Suprapubic skin (tissue), 3 donors: ENCODE measurements at regions not wholly inside any gene's neighbourhood (a gene's known extent, or its start where the extent isn't known, plus 50 kb on each side); places are given as distances from the start of the nearest gene placed in this dataset.

ENCODE experiments used
- EP300 ChIP-seq: sonication (generic); formaldehyde crosslinking; IDR thresholded peaks from one replicate; pipeline ENCODE4 v1.6.1; 2017; ENCODE audit warnings: antibody characterized with exemption
- TF ChIP-seq, protein P1 (sequence below), 2 donors: fragments of 200-600 bp in 1 of 2; fragments of 450-650 bp in 1 of 2; sonication (generic) in 1 of 2; IDR thresholded peaks; one replicate each; pipeline ENCODE4 v1.5.1; 2016 to 2019; ENCODE audit warnings: antibody characterized with exemption in 2 of 2, mild to moderate bottlenecking in 1 of 2, moderate library complexity in 1 of 2

DNA sequence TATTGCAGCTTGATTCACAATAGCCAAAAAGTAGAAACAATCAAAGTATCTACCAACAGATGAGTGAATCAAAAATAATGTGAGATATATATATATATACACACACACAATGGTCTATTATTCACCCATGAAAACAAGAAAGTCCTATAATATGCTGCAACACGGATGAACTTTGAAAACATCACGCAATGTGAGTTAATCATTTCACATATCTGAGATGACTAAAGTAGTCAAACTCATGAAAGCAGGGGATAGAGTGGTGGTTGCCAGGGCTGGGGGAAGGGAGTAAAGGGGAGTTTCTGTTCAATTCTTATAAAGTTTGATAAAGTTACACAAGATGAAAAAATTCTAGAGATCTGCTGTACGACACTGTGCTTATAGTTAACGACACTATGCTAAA, 1234.8 kb downstream of the MRPL39 start:
- TF ChIP-seq, protein P1, sequence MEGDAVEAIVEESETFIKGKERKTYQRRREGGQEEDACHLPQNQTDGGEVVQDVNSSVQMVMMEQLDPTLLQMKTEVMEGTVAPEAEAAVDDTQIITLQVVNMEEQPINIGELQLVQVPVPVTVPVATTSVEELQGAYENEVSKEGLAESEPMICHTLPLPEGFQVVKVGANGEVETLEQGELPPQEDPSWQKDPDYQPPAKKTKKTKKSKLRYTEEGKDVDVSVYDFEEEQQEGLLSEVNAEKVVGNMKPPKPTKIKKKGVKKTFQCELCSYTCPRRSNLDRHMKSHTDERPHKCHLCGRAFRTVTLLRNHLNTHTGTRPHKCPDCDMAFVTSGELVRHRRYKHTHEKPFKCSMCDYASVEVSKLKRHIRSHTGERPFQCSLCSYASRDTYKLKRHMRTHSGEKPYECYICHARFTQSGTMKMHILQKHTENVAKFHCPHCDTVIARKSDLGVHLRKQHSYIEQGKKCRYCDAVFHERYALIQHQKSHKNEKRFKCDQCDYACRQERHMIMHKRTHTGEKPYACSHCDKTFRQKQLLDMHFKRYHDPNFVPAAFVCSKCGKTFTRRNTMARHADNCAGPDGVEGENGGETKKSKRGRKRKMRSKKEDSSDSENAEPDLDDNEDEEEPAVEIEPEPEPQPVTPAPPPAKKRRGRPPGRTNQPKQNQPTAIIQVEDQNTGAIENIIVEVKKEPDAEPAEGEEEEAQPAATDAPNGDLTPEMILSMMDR (IDR thresholded peaks at IDR 0.05) = no peak
- no peak for TF ChIP-seq EP300
